HEK293T (cell line): ENCODE measurements at regions not wholly inside any gene's neighbourhood (a gene's known extent, or its start where the extent isn't known, plus 50 kb on each side); places are given as distances from the start of the nearest gene placed in this dataset.

Experiments used
- CTCF ChIA-PET: fragments of 350-600 bp; formaldehyde crosslinking; extraction: SDS; loops from one replicate; lab custom pipeline; 2021; ENCODE audit warnings: antibody characterized with exemption, inconsistent platforms; lab: Yijun Ruan, JAX
- POLR2A ChIA-PET: fragments of 350-600 bp; formaldehyde crosslinking; extraction: SDS; loops from one replicate; lab custom pipeline; 2020; ENCODE audit warnings: antibody characterized with exemption, inconsistent platforms; lab: Yijun Ruan, JAX
- DNase-seq: peaks from one replicate; pipeline ENCODE4 v3.0.0; 2012; ENCODE audit warnings: mixed read lengths; ENCODE audit errors: extremely low spot score
- ARNT ChIP-seq: fragments of 450-650 bp; IDR thresholded peaks from 2 replicates; pipeline ENCODE4 v1.6.1; 2017; ENCODE audit warnings: mild to moderate bottlenecking
- BHLHE40 ChIP-seq: fragments of 450-650 bp; IDR thresholded peaks from 2 replicates; pipeline ENCODE4 v1.6.1; 2016; ENCODE audit warnings: mild to moderate bottlenecking, moderate library complexity, borderline replicate concordance
- CTBP1 ChIP-seq: fragments of 450-650 bp; IDR thresholded peaks from 2 replicates; pipeline ENCODE4 v1.6.1; 2016; ENCODE audit warnings: borderline replicate concordance
- ELF4 ChIP-seq: fragments of 450-650 bp; IDR thresholded peaks from 2 replicates; pipeline ENCODE4 v1.6.1; 2017; ENCODE audit warnings: antibody characterized with exemption
- FOXA1 ChIP-seq: fragments of 450-650 bp; IDR thresholded peaks from 2 replicates; pipeline ENCODE4 v1.6.1; 2016; ENCODE audit warnings: mild to moderate bottlenecking
- FOXK2 ChIP-seq: fragments of 450-650 bp; IDR thresholded peaks from 2 replicates; pipeline ENCODE4 v1.6.1; 2016; ENCODE audit warnings: mild to moderate bottlenecking
- FOXM1 ChIP-seq: fragments of 450-650 bp; IDR thresholded peaks from 2 replicates; pipeline ENCODE4 v1.6.1; 2017; ENCODE audit warnings: mild to moderate bottlenecking, borderline replicate concordance
- HDGF ChIP-seq: fragments of 450-650 bp; IDR thresholded peaks from 2 replicates; pipeline ENCODE4 v1.6.1; 2017; ENCODE audit warnings: antibody characterized with exemption, borderline replicate concordance
- L3MBTL2 ChIP-seq: fragments of 450-650 bp; conservative IDR thresholded peaks from 2 replicates; pipeline ENCODE4 v1.6.1; 2016; ENCODE audit warnings: mild to moderate bottlenecking
- LEF1 ChIP-seq: fragments of 450-650 bp; IDR thresholded peaks from 2 replicates; pipeline ENCODE4 v1.6.1; 2017; ENCODE audit warnings: mild to moderate bottlenecking, borderline replicate concordance
- NFRKB ChIP-seq: fragments of 450-650 bp; IDR thresholded peaks from 2 replicates; pipeline ENCODE4 v1.6.1; 2016; ENCODE audit warnings: mild to moderate bottlenecking, moderate library complexity
- SP1 ChIP-seq: fragments of 450-650 bp; IDR thresholded peaks from 2 replicates; pipeline ENCODE4 v1.6.1; 2017
- SUZ12 ChIP-seq: fragments of 450-650 bp; IDR thresholded peaks from 2 replicates; pipeline ENCODE4 v1.6.1; 2016; ENCODE audit warnings: mild to moderate bottlenecking
- TARDBP ChIP-seq: fragments of 450-650 bp; IDR thresholded peaks from 2 replicates; pipeline ENCODE4 v1.6.1; 2016
- ZNF384 ChIP-seq: fragments of 450-650 bp; IDR thresholded peaks from 2 replicates; pipeline ENCODE4 v1.6.1; 2016
- TF ChIP-seq, protein P1 (sequence below): fragments of 450-650 bp; IDR thresholded peaks from 2 replicates; pipeline ENCODE4 v1.6.1; 2016

- CTCF ChIA-PET: interaction anchor here (1.7 kb wide), 1 partner anchor 21 kb away, joined by 9 read pairs; no protein-coding TSS in a partner anchor
- TF ChIP-seq ARNT (no peak), ZNF384 (no peak)
- no peak for DNase-seq
- POLR2A ChIA-PET: no interaction called here
These were observed 105.2 kb upstream of the SEC14L1 start for GRCh38 chr17:77035526-77035925.

DNA sequence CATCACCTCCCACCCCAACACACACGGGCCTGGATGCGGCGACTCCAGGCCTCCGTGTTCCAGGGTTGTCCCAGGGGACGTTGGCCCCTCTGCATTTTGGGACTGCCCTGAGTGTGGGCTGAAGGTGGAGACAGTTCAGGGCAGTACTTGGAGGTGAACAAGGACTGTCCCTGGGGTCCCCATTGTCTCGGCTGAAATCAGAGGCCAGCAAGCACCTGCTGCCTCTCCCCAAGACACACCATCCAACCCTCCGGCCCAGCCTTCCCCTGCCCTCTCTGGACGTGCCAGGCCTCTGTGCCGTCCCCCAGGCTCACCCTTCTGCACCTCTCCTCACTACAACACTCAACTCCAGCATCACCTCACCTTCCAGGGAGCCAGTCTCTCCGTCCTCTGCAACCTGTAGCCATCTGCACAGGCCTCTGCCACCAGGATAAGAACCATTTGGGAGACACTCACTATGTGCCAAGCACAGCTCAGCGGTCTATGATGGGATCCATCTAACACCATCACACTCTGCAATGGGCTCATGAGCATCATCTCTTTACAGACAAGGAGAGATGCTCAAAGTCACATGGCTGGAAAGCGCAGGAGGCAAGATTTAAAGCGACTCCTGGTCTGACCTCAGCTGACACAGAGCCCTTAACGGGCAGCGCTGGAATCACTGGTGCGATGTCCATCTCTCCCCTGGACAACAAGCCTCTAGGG, 104.5 kb upstream of the SEC14L1 start:
- ChIA-PET POLR2A (interaction anchor here (1.4 kb wide), 1 partner anchor 168 kb away, joined by 3 read pairs; the partner anchor contains the start of gene MGAT5B), CTCF (interaction anchor here (1.3 to 1.8 kb wide), 2 partner anchors 11 to 20 kb away, joined by 6 to 8 read pairs; no protein-coding TSS in a partner anchor)
- TF ChIP-seq SP1: no peak
- DNase-seq: no peak

- ChIA-PET POLR2A (interaction anchor here (1.4 kb wide), 1 partner anchor 169 kb away, joined by 3 read pairs; the partner anchor contains the start of gene MGAT5B), CTCF (interaction anchor here (1.3 to 1.8 kb wide), 2 partner anchors 11 to 19 kb away, joined by 6 to 8 read pairs; no protein-coding TSS in a partner anchor)
- no peak for DNase-seq
- TF ChIP-seq SP1: no peak
- no peak for TF ChIP-seq CTBP1
- no peak for TF ChIP-seq NFRKB
- TF ChIP-seq L3MBTL2: no peak
- TF ChIP-seq, protein P1, sequence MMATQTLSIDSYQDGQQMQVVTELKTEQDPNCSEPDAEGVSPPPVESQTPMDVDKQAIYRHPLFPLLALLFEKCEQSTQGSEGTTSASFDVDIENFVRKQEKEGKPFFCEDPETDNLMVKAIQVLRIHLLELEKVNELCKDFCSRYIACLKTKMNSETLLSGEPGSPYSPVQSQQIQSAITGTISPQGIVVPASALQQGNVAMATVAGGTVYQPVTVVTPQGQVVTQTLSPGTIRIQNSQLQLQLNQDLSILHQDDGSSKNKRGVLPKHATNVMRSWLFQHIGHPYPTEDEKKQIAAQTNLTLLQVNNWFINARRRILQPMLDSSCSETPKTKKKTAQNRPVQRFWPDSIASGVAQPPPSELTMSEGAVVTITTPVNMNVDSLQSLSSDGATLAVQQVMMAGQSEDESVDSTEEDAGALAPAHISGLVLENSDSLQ: no peak
- no peak for TF ChIP-seq SUZ12
- TF ChIP-seq ELF4: no peak
- no peak for TF ChIP-seq TARDBP
- no peak for TF ChIP-seq FOXK2
- no peak for TF ChIP-seq ARNT
- no peak for TF ChIP-seq ZNF384
- no peak for TF ChIP-seq FOXA1
- TF ChIP-seq LEF1: no peak
- TF ChIP-seq BHLHE40: no peak
- no peak for TF ChIP-seq FOXM1
- no peak for TF ChIP-seq HDGF
These were observed 103.9 kb upstream of the SEC14L1 start for GRCh38 chr17:77036841-77037381.

DNA sequence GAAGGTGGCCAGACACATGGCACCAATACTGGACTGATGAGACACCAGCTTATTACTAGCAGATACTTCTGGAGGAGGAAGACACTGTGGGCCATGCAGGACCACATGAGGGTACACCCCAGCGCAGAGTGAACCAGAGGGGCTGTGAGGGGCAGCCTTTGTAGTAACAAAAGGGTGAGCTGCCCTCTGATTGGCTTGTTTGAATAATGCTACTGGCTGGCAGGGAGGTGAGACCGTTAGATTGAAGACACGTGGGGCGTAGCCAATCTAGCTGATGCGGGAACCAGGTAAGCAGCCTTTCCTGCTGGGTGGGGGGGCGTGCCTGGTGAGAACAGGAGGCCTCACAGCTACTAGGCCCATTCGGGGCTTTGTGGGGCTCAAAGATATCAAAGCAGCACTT, 102.8 kb upstream of the SEC14L1 start:
- TF ChIP-seq FOXM1 (peak; percentile 65; the same call in 1 of the 2 replicates), SUZ12 (no peak)
- CTCF ChIA-PET: interaction anchor here (1.3 to 1.8 kb wide), 2 partner anchors 10 to 18 kb away, joined by 6 to 8 read pairs; no protein-coding TSS in a partner anchor
- no peak for DNase-seq
- POLR2A ChIA-PET: interaction anchor here (0.7 to 1.4 kb wide), 2 partner anchors 170 to 301 kb away, joined by 3 read pairs; partner anchors contain the start of gene MGAT5B

GRCh38 chr17:77038884-77039555, 101.7 kb upstream of the SEC14L1 start:
- TF ChIP-seq ARNT (no peak), FOXM1 (no peak), FOXK2 (no peak), ZNF384 (no peak), CTBP1 (no peak), LEF1 (no peak), ELF4 (no peak), SUZ12 (no peak)

DNA sequence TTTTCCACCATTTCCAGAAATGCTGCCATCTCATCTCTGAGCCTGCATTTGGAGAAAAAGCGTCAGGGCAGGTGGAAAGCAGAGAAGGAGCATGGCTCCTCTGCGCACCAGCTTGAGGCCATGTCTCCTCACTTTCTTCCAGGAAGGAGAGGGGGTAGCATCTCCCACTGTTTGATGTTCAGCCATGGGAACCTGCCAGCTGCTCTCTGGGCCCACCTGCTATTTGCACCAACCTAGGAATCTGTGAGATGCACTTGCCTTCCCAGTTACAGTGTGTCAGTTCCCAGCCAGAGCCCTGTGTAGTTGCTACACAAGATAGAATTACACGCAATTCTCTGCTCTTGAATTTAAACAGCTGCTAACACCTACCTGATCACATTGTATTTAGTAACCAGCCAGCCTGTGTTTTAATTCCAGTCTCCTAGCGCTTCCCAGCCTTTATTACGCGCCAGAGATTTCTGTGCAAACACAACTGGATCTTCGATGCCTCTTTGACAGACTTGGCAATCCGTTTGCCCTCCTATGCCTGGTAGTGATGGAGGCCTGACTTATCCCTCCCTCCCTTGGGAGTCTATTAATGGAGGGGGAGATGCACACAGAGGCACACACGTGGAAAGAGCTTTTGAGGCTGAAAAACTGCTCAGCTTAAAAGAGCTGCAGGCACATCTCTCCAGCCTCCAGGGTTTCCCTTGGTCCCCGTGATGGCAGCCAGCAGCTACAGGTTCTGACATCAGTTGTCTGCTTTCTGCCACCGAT, 98.1 kb upstream of the SEC14L1 start:
- ChIA-PET CTCF (interaction anchor here (0.6 to 1.6 kb wide), 2 partner anchors 13 to 74 kb away, joined by 3 to 6 read pairs; no protein-coding TSS in a partner anchor), POLR2A (interaction anchor here (1.3 kb wide), 1 partner anchor 73 kb away, joined by 4 read pairs; no protein-coding TSS in a partner anchor)
- TF ChIP-seq, protein P1: no peak
- TF ChIP-seq L3MBTL2 (no peak), FOXK2 (no peak), TARDBP (no peak), SP1 (no peak), SUZ12 (no peak), BHLHE40 (no peak), FOXM1 (no peak), ZNF384 (no peak)
- no peak for DNase-seq

More at GRCh38 chr17:77038884-77039555, 101.7 kb upstream of the SEC14L1 start:
- POLR2A ChIA-PET: interaction anchor here (0.7 kb wide), 1 partner anchor 302 kb away, joined by 3 read pairs; no protein-coding TSS in a partner anchor
- CTCF ChIA-PET: no interaction called here
- no peak for DNase-seq
